CD4-positive, alpha-beta T cell treated with Interleukin-21 for 1 hour (primary cell): ENCODE measurements at regions not wholly inside any gene's neighbourhood (a gene's known extent, or its start where the extent isn't known, plus 50 kb on each side); places are given as distances from the start of the nearest gene placed in this dataset.
"Not testable (repeated sequence)": the region's sequence is repeated elsewhere in the genome, so short reads cannot be mapped to it uniquely, and the experiment has no call there.

Experiments used
- DNase-seq: peaks from one replicate; pipeline ENCODE4 v3.0.0-alpha.2; 2020

- no peak for DNase-seq
Observed at GRCh38 chr4:159552979-159553768, 450.3 kb downstream of the RAPGEF2 start.

- DNase-seq, result no peak
Observed at GRCh38 chr4:159555873-159556272, 453.0 kb downstream of the RAPGEF2 start.

GRCh38 chr4:159562366-159562765 lies 459.5 kb downstream of the RAPGEF2 start:
- DNase-seq, result no peak

- DNase-seq, result no peak
Observed at GRCh38 chr4:159563257-159563656, 460.4 kb downstream of the RAPGEF2 start.

GRCh38 chr4:159564615-159565014 lies 461.7 kb downstream of the RAPGEF2 start:
- DNase-seq, result no peak

GRCh38 chr4:159566786-159567185 lies 463.9 kb downstream of the RAPGEF2 start:
- no peak for DNase-seq

- DNase-seq, result no peak
Observed at GRCh38 chr4:159577241-159577640, 474.4 kb downstream of the RAPGEF2 start.

GRCh38 chr4:159582685-159583084 lies 479.8 kb downstream of the RAPGEF2 start:
- DNase-seq, result no peak

- no peak for DNase-seq
Observed at GRCh38 chr4:159592898-159593556, 490.1 kb downstream of the RAPGEF2 start.

- DNase-seq, result no peak
Observed at GRCh38 chr4:159593681-159594080, 490.8 kb downstream of the RAPGEF2 start.

GRCh38 chr4:159594576-159594975 lies 491.7 kb downstream of the RAPGEF2 start:
- DNase-seq, result no peak

GRCh38 chr4:159595101-159595500 lies 492.2 kb downstream of the RAPGEF2 start:
- not testable (repeated sequence) for DNase-seq

GRCh38 chr4:159598602-159599001 lies 495.7 kb downstream of the RAPGEF2 start:
- DNase-seq, result no peak

GRCh38 chr4:159600061-159600460 lies 497.2 kb downstream of the RAPGEF2 start:
- no peak for DNase-seq

GRCh38 chr4:159604781-159605180 lies 501.9 kb downstream of the RAPGEF2 start:
- no peak for DNase-seq

- no peak for DNase-seq
Observed at GRCh38 chr4:159606835-159607234, 504.0 kb downstream of the RAPGEF2 start.

- no peak for DNase-seq
Observed at GRCh38 chr4:159607809-159608208, 504.9 kb downstream of the RAPGEF2 start.

- no peak for DNase-seq
Observed at GRCh38 chr4:159608436-159608835, 505.6 kb downstream of the RAPGEF2 start.

GRCh38 chr4:159632031-159632430 lies 529.2 kb downstream of the RAPGEF2 start:
- DNase-seq, result no peak

- DNase-seq, result no peak
Observed at GRCh38 chr4:159639671-159640323, 536.9 kb downstream of the RAPGEF2 start.

- DNase-seq, result no peak
Observed at GRCh38 chr4:159649237-159649636, 546.4 kb downstream of the RAPGEF2 start.

GRCh38 chr4:159652871-159653270 lies 550.0 kb downstream of the RAPGEF2 start:
- no peak for DNase-seq

- DNase-seq, result no peak
Observed at GRCh38 chr4:159655547-159655946, 552.7 kb downstream of the RAPGEF2 start.

- DNase-seq, result no peak
Observed at GRCh38 chr4:159669094-159669493, 566.2 kb downstream of the RAPGEF2 start.
